ENCODE measurements at regions not wholly inside any gene's neighbourhood (a gene's known extent, or its start where the extent isn't known, plus 50 kb on each side); places are given as distances from the start of the nearest gene placed in this dataset.

- intact Hi-C loops (cut with DNase I), result no loop called here
- TF ChIP-seq, protein P1, sequence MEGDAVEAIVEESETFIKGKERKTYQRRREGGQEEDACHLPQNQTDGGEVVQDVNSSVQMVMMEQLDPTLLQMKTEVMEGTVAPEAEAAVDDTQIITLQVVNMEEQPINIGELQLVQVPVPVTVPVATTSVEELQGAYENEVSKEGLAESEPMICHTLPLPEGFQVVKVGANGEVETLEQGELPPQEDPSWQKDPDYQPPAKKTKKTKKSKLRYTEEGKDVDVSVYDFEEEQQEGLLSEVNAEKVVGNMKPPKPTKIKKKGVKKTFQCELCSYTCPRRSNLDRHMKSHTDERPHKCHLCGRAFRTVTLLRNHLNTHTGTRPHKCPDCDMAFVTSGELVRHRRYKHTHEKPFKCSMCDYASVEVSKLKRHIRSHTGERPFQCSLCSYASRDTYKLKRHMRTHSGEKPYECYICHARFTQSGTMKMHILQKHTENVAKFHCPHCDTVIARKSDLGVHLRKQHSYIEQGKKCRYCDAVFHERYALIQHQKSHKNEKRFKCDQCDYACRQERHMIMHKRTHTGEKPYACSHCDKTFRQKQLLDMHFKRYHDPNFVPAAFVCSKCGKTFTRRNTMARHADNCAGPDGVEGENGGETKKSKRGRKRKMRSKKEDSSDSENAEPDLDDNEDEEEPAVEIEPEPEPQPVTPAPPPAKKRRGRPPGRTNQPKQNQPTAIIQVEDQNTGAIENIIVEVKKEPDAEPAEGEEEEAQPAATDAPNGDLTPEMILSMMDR (IDR thresholded peaks at IDR 0.05), result no peak
- TF ChIP-seq POLR2A (IDR thresholded peaks at IDR 0.05) (no peak), POLR2AphosphoS5 (IDR thresholded peaks at IDR 0.05; ENCODE audit: insufficient read depth in 1 of 2, low read depth in 1 of 2) (no peak)
- no peak for DNase-seq (ENCODE audit: extremely low spot score in 2 of 2)
- Histone ChIP-seq H3K4me3 (no peak overlapping the region), H3K4me1 (no peaks in the 10 kb centered on the region), H3K9me3 (no peaks in the 10 kb centered on the region), H3K27me3 (no peaks in the 10 kb centered on the region), H3K36me3 (no peaks in the 10 kb centered on the region), H3K27ac (no peak overlapping the region)
Measured at GRCh38 chr2:13537771-13538349, 821.1 kb downstream of the TRIB2 start.

DNA sequence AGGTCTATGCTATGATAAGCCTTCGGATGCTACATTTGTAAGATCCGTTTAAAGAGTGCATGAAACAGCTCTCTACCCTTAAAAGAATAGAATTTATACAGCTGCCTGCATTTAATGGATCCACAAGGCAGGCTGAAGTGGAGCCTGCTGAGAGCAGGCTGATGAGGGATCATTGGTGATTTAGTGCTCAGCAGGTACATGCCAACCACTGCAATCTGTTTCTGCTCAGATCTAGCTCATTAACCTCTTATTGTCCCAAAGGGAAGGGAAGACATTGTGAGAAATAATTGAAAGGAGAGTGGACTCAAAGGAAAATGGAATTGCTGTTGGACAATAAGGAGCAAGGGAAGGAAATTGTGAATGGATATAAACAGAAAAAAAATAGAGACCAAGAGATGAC lies 822.6 kb downstream of the TRIB2 start:
- H3K27ac ChIP-seq, result no peak overlapping the region
- no peaks in the 10 kb centered on the region for H3K9me3 ChIP-seq
- H3K36me3 ChIP-seq, result no peaks in the 10 kb centered on the region
- no peaks in the 10 kb centered on the region for H3K27me3 ChIP-seq
- no peak for TF ChIP-seq POLR2AphosphoS5 (IDR thresholded peaks at IDR 0.05; ENCODE audit: insufficient read depth in 1 of 2, low read depth in 1 of 2)
- TF ChIP-seq, protein P1 (IDR thresholded peaks at IDR 0.05), result no peak
- no peak for TF ChIP-seq POLR2A (IDR thresholded peaks at IDR 0.05)
- H3K4me3 ChIP-seq, result no peak overlapping the region
- H3K4me1 ChIP-seq, result no peaks in the 10 kb centered on the region
- DNase-seq (ENCODE audit: extremely low spot score in 2 of 2), result no peak
- intact Hi-C loops (cut with DNase I), result no loop called here

- no peaks in the 10 kb centered on the region for H3K9me3 ChIP-seq
- H3K4me3 ChIP-seq, result no peak overlapping the region
- DNase-seq (ENCODE audit: extremely low spot score in 2 of 2), result no peak
- no peak overlapping the region for H3K27ac ChIP-seq
- intact Hi-C loops (cut with DNase I), result no loop called here
- TF ChIP-seq, protein P1 (IDR thresholded peaks at IDR 0.05), result no peak
- TF ChIP-seq POLR2AphosphoS5 (IDR thresholded peaks at IDR 0.05; ENCODE audit: insufficient read depth in 1 of 2, low read depth in 1 of 2) (no peak), POLR2A (IDR thresholded peaks at IDR 0.05) (no peak)
- no peaks in the 10 kb centered on the region for H3K27me3 ChIP-seq
- H3K4me1 ChIP-seq, result no peaks in the 10 kb centered on the region
- no peaks in the 10 kb centered on the region for H3K36me3 ChIP-seq
Measured at GRCh38 chr2:13542061-13542460, 825.3 kb downstream of the TRIB2 start.

DNA sequence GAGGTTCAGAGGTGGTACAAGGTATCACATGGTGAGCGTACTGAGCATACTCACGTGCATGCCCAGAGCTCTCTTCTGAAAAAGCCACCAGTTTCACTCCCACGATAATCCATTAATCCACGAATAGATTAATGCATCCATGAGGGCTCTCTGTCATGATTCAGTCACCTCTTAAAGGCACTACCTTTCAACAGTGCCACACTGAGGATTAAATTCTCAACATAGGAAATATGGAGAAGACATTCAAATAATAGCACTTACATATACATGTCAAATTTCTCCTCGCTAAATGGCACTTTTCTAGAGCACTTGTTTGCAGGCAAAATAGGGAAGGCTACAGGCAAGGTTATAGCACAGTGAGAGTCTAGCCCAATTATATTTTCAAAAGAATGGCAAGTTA lies 825.9 kb downstream of the TRIB2 start:
- no peak for DNase-seq (ENCODE audit: extremely low spot score in 2 of 2)
- Histone ChIP-seq H3K4me3 (no peak overlapping the region), H3K27me3 (no peaks in the 10 kb centered on the region), H3K27ac (no peak overlapping the region), H3K9me3 (no peaks in the 10 kb centered on the region), H3K36me3 (no peaks in the 10 kb centered on the region), H3K4me1 (no peaks in the 10 kb centered on the region)
- TF ChIP-seq, protein P1 (IDR thresholded peaks at IDR 0.05), result no peak
- TF ChIP-seq POLR2AphosphoS5 (IDR thresholded peaks at IDR 0.05; ENCODE audit: insufficient read depth in 1 of 2, low read depth in 1 of 2) (no peak), POLR2A (IDR thresholded peaks at IDR 0.05) (no peak)
- intact Hi-C loops (cut with DNase I), result no loop called here

DNA sequence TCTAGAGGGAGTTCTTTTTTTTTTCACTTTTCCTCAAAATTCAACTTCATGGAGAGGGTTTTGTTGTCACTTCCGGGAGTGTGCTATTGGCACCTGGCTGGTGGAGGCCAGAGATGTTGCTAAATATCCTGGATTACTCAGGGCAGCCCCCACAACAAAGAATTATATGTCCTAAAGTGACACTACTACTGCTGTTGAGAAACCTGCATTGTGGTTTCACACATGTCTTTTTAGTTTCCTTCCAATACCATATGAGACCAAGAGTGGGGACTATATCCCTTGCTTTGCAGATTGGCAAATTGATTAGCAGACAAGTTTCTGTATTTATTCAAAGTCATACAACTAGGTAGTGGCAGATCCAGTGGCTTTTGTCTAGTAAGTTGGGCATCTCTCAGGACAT lies 826.8 kb downstream of the TRIB2 start:
- Histone ChIP-seq H3K4me3 (no peak overlapping the region), H3K9me3 (no peaks in the 10 kb centered on the region), H3K27me3 (no peaks in the 10 kb centered on the region), H3K36me3 (no peaks in the 10 kb centered on the region), H3K4me1 (no peaks in the 10 kb centered on the region), H3K27ac (no peak overlapping the region)
- intact Hi-C loops (cut with DNase I), result no loop called here
- TF ChIP-seq POLR2AphosphoS5 (IDR thresholded peaks at IDR 0.05; ENCODE audit: insufficient read depth in 1 of 2, low read depth in 1 of 2), result no peak
- TF ChIP-seq, protein P1 (IDR thresholded peaks at IDR 0.05), result no peak
- TF ChIP-seq POLR2A (IDR thresholded peaks at IDR 0.05), result no peak
- DNase-seq (ENCODE audit: extremely low spot score in 2 of 2), result no peak

Data from vagina (tissue), 2 donors.